Stimulated activated naive CD8-positive, alpha-beta T cell treated with anti-CD3 and anti-CD28 coated beads, Interleukin-15, Interleukin-2, amounts not matched to agents 100 ng/mL and 50 ng/mL, for 24 hours (primary cell): ENCODE measurements at regions not wholly inside any gene's neighbourhood (a gene's known extent, or its start where the extent isn't known, plus 50 kb on each side); places are given as distances from the start of the nearest gene placed in this dataset.

Experiments
- H3K27ac Mint-ChIP-seq: one replicate; pipeline ENCODE4 v1.8.0; 2021; ENCODE audit warnings: mild to moderate bottlenecking, mixed read lengths
- H3K27me3 Mint-ChIP-seq: one replicate; pipeline ENCODE4 v1.8.0; 2021; ENCODE audit warnings: mixed read lengths
- H3K36me3 Mint-ChIP-seq: one replicate; pipeline ENCODE4 v1.8.0; 2021; ENCODE audit warnings: low read depth, mixed read lengths
- H3K4me1 Mint-ChIP-seq: one replicate; pipeline ENCODE4 v1.8.0; 2021; ENCODE audit warnings: low read depth, mixed read lengths
- H3K4me3 Mint-ChIP-seq: one replicate; pipeline ENCODE4 v1.8.0; 2021; ENCODE audit warnings: mild to moderate bottlenecking, mixed read lengths
- H3K9me3 Mint-ChIP-seq: one replicate; pipeline ENCODE4 v1.8.0; 2021; ENCODE audit warnings: mixed read lengths

GRCh38 chr15:59873644-59874272, 130.4 kb upstream of the FOXB1 start:
- no peak overlapping the region for H3K4me3 Mint-ChIP-seq
- no peak overlapping the region for H3K27ac Mint-ChIP-seq
- no peaks in the 10 kb centered on the region for H3K36me3 Mint-ChIP-seq
- H3K4me1 Mint-ChIP-seq, result no peaks in the 10 kb centered on the region
- no peaks in the 10 kb centered on the region for H3K9me3 Mint-ChIP-seq
- H3K27me3 Mint-ChIP-seq, result no peaks in the 10 kb centered on the region

DNA sequence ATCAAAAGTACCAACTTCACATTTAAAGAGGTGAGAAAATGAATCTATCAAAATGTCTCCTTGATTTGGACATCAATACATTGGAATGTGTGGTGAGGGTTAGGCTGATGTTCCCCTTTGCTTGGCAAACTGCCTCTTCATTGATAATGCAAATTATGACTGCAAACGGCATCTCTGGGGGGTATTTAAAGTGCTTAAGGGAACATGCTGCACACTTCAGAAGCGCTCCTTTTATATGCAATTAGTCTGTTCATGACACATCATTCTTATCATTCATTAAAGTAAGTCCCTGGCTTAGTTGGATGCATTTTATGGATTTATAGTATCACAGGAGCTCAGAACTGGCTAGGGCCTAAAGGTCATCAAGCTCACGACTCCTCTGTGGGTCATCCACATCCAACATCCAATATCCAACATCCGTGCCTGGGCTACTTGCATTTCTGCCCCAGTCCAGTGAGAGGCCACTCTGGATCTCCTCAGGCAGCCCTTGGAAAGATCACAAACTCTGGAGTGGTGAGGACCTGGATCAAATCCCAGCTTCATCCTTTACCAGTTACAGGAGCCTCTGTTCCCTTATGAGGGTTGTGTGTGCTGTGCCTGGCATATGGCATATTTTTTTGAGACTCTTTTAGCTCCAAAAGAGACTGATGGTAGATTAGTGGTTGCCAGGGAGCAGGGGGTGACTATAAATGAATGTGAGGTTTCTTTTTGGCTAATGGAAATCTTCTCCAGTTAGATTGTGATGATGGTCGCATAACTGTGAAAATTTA, 136.8 kb upstream of the FOXB1 start:
- Mint-ChIP-seq H3K9me3 (no peaks in the 10 kb centered on the region), H3K4me1 (no peaks in the 10 kb centered on the region), H3K4me3 (no peak overlapping the region), H3K36me3 (no peaks in the 10 kb centered on the region), H3K27ac (no peak overlapping the region), H3K27me3 (peaks cover 3% of the 10 kb centered on the region)

- no peak overlapping the region for H3K4me3 Mint-ChIP-seq
- peaks cover 3% of the 10 kb centered on the region for H3K27me3 Mint-ChIP-seq
- H3K9me3 Mint-ChIP-seq, result no peaks in the 10 kb centered on the region
- no peak overlapping the region for H3K27ac Mint-ChIP-seq
- no peaks in the 10 kb centered on the region for H3K4me1 Mint-ChIP-seq
- no peaks in the 10 kb centered on the region for H3K36me3 Mint-ChIP-seq
Observed at GRCh38 chr15:59866642-59867041, 137.5 kb upstream of the FOXB1 start.

DNA sequence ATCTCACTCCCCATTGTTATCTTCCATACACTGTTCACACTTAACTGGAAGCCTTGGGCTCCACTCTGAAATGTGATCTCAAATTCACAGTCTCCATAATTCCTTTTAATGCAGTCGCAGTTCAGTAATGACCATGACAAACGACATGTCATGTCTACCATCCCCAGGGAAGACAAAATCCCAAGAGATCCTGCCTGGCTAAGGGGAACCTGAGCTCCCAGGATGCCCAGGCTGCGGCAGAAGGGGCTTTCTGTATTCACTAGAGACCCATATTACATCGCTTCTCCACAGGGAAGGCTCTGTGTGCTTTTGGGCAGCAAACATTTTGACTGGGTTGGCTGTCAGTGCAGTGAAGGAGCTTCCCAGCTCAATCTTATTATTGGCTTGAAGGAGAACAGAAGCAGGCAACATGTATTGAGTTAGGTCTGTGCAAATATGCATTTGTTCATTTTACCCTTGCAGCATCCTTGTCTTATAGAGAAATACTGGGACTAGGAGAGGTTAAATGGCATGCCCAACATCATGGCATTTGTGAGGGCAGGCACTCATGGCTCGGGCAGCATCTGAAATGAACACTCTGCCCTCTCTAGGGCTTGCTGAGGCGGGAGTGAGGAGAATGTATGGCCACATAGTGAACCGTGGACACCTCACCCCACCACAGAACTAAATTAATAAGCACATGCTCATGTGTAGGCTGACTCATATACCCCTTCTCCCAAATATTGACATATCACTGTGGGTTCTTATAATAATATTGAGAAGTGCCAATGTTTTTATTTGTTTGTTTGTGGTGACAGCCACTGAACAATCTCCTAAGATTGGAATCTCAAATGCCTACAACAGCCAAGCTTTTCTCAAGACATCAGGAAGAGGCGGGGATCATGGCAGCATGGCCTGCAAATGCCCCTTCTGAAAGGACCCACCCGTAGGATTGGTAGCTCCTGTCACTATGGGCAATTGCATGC, 141.6 kb upstream of the FOXB1 start:
- H3K27ac Mint-ChIP-seq, result no peak overlapping the region
- H3K4me1 Mint-ChIP-seq, result no peaks in the 10 kb centered on the region
- H3K9me3 Mint-ChIP-seq, result no peaks in the 10 kb centered on the region
- H3K27me3 Mint-ChIP-seq, result peaks cover 3% of the 10 kb centered on the region
- no peak overlapping the region for H3K4me3 Mint-ChIP-seq
- no peaks in the 10 kb centered on the region for H3K36me3 Mint-ChIP-seq

DNA sequence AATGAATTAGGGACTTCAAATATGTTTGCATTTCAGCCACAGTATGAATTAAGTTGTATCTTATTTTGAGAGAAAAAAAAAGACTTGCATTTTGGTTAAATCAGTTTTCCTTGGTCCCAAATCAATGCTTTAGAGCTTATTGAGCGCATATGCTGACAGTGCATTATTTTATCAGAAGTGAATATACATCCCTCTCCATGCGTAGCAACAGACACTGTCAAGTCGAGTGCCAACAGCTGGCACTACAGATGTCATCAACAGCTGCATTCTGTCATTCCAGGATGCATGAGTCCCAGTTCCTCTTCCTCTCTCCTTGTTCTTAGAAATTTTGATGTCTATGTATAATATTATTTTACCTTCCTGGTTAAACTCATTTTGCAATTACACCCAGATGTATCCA, 156.1 kb upstream of the FOXB1 start:
- Mint-ChIP-seq H3K27me3 (no peaks in the 10 kb centered on the region), H3K9me3 (no peaks in the 10 kb centered on the region), H3K27ac (no peak overlapping the region), H3K4me3 (no peak overlapping the region), H3K36me3 (no peaks in the 10 kb centered on the region), H3K4me1 (no peaks in the 10 kb centered on the region)

DNA sequence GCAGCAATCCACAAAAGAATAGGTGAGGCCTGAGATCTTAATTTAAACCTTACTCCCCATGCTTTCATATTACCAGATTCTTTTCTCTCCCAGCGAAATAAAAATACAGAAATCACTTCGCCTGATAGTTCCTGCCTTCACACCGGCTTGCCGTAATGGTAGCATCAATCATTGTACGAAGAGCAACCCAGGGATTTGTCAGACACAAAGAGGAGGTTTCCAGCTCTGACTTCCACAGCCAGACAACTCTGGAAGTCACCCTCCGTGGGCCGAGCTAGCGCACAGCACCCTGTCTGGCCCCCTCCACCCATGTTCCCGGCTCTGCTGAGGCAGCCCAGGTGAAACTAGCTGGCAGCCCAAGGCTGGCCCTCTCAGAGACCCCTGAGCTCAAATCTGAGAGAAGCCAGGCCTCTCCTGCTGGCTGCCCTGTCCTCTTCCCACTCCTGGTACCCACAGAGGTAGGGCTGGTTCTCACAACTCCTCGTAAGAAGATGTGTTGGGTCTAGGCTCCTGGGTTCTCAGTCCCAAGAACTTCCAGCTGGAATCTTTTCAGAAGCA, 156.9 kb upstream of the BNIP2 start:
- no peak overlapping the region for H3K4me3 Mint-ChIP-seq
- H3K36me3 Mint-ChIP-seq, result no peaks in the 10 kb centered on the region
- H3K4me1 Mint-ChIP-seq, result no peaks in the 10 kb centered on the region
- no peak overlapping the region for H3K27ac Mint-ChIP-seq
- H3K9me3 Mint-ChIP-seq, result no peaks in the 10 kb centered on the region
- H3K27me3 Mint-ChIP-seq, result no peaks in the 10 kb centered on the region

GRCh38 chr15:59843609-59844008, 154.5 kb upstream of the BNIP2 start:
- no peaks in the 10 kb centered on the region for H3K9me3 Mint-ChIP-seq
- H3K4me3 Mint-ChIP-seq, result no peak overlapping the region
- H3K4me1 Mint-ChIP-seq, result peaks cover 6% of the 10 kb centered on the region
- H3K36me3 Mint-ChIP-seq, result no peaks in the 10 kb centered on the region
- H3K27me3 Mint-ChIP-seq, result no peaks in the 10 kb centered on the region
- no peak overlapping the region for H3K27ac Mint-ChIP-seq

- Mint-ChIP-seq H3K27me3 (no peaks in the 10 kb centered on the region), H3K4me3 (no peak overlapping the region)
Observed at GRCh38 chr15:59841036-59841435, 151.9 kb upstream of the BNIP2 start.

DNA sequence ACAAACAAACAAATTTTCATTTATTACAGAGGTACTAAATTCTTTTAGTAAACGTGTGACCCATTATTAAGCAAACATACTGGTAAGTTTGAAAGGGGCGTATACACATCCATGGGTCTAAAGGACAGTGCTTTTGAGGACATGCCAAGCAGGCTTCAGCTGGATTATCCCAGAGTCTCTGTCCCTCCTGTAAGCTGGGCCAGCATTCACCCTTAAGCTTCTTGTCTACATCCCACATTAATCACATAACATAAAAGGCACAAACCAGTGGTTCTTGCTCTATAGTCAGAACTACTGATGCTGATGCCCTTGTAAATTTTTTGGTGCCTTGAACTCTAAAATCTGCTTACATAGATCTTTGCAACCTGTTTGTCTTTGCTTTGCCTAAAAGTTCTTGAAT, 150.8 kb upstream of the BNIP2 start:
- Mint-ChIP-seq H3K27me3 (no peaks in the 10 kb centered on the region), H3K36me3 (no peaks in the 10 kb centered on the region), H3K4me3 (no peak overlapping the region), H3K27ac (no peak overlapping the region), H3K9me3 (no peaks in the 10 kb centered on the region), H3K4me1 (peaks cover 11% of the 10 kb centered on the region)

More at GRCh38 chr15:59841036-59841435, 151.9 kb upstream of the BNIP2 start:
- Mint-ChIP-seq H3K4me1 (peaks cover 11% of the 10 kb centered on the region), H3K27ac (no peak overlapping the region), H3K9me3 (no peaks in the 10 kb centered on the region), H3K36me3 (no peaks in the 10 kb centered on the region)

- Mint-ChIP-seq H3K4me3 (no peak overlapping the region), H3K27me3 (no peaks in the 10 kb centered on the region), H3K9me3 (no peaks in the 10 kb centered on the region), H3K4me1 (peaks cover 11% of the 10 kb centered on the region), H3K36me3 (no peaks in the 10 kb centered on the region), H3K27ac (no peak overlapping the region)
Observed at GRCh38 chr15:59838900-59839299, 149.8 kb upstream of the BNIP2 start.

DNA sequence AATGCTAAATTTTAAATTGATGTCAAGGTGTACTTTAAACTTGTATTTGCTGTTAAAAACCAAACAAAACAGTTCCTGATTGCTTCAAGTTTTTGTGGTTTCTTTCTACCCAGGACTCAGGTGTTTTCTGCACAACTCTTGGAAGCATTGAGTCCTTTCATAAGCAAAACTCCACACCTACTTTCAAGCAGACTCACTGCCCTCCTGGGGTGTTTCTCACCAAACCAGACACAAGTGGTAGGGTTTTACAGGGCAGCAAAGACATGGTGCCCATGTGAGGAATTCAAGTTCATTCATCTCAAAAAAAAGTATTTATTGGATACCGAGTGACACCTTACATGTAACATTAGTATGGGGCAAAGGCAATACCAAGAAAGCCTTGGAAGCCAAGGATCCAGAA, 146.7 kb upstream of the BNIP2 start:
- Mint-ChIP-seq H3K27ac (no peak overlapping the region), H3K4me1 (peaks cover 11% of the 10 kb centered on the region)

GRCh38 chr15:59834528-59834927, 145.4 kb upstream of the BNIP2 start:
- H3K36me3 Mint-ChIP-seq, result no peaks in the 10 kb centered on the region
- peaks cover 11% of the 10 kb centered on the region for H3K4me1 Mint-ChIP-seq
- no peaks in the 10 kb centered on the region for H3K27me3 Mint-ChIP-seq
- no peaks in the 10 kb centered on the region for H3K9me3 Mint-ChIP-seq
- H3K4me3 Mint-ChIP-seq, result no peak overlapping the region
- no peak overlapping the region for H3K27ac Mint-ChIP-seq

More for the DNA sequence above, 146.7 kb upstream of the BNIP2 start:
- H3K27me3 Mint-ChIP-seq, result no peaks in the 10 kb centered on the region
- H3K9me3 Mint-ChIP-seq, result no peaks in the 10 kb centered on the region
- H3K36me3 Mint-ChIP-seq, result no peaks in the 10 kb centered on the region
- H3K4me3 Mint-ChIP-seq, result no peak overlapping the region

DNA sequence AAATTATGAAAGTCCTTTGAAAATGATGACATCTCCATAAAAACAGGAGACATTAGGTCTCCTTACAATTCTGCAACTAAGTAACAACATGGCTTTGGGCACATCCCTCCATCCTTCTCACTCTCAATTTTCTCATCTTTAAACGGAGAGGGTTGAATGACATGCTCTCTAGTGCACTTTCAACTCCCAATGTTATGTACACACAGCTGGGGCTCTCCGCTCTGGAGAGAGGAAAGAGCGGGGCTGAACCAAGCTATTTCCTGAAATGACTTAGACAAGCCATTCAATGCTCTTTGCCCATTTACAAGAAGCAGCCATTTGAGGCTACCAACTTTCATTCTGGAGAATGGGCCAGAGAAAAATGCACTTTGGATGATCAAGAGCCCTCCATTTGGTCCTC, 144.2 kb upstream of the BNIP2 start:
- no peaks in the 10 kb centered on the region for H3K9me3 Mint-ChIP-seq
- no peaks in the 10 kb centered on the region for H3K27me3 Mint-ChIP-seq
- H3K27ac Mint-ChIP-seq, result no peak overlapping the region
- H3K36me3 Mint-ChIP-seq, result no peaks in the 10 kb centered on the region
- no peak overlapping the region for H3K4me3 Mint-ChIP-seq
- H3K4me1 Mint-ChIP-seq, result peaks cover 2% of the 10 kb centered on the region

GRCh38 chr15:59830873-59831272, 141.8 kb upstream of the BNIP2 start:
- Mint-ChIP-seq H3K27ac (no peak overlapping the region), H3K4me1 (no peaks in the 10 kb centered on the region), H3K4me3 (no peak overlapping the region), H3K9me3 (no peaks in the 10 kb centered on the region), H3K36me3 (no peaks in the 10 kb centered on the region), H3K27me3 (no peaks in the 10 kb centered on the region)

DNA sequence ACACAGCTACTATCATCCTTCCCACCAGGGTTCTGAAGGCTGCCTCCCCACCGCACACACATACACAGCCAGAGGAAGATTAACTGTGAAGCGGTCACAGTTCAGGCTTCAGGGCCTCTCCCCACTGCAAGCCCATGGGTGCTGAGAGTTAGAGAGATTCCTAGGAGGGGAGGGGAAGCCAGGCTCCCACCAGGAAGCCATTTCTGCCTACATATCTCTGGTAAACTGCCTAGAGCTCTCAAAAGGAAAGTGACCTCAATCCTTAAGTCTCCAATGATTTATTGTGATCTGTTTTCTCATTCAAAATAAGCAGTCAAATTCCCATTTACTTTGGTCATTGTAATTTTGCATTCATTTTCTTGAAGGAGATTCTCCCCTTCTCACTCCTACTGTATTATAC, 141.0 kb upstream of the BNIP2 start:
- Mint-ChIP-seq H3K27me3 (no peaks in the 10 kb centered on the region), H3K27ac (no peak overlapping the region), H3K36me3 (no peaks in the 10 kb centered on the region), H3K4me3 (no peak overlapping the region), H3K9me3 (no peaks in the 10 kb centered on the region), H3K4me1 (no peaks in the 10 kb centered on the region)
